Kidney epithelial cell (primary cell): ENCODE measurements at regions not wholly inside any gene's neighbourhood (a gene's known extent, or its start where the extent isn't known, plus 50 kb on each side); places are given as distances from the start of the nearest gene placed in this dataset.
A peak's percentile ranks its signal among the peaks of the same experiment; 100 is the strongest.

Experiments
- DNase-seq: peaks from one replicate; pipeline ENCODE4 v3.0.0-alpha.2; 2010; ENCODE audit warnings: low read depth
- H3K27me3 ChIP-seq: 2 replicates; pipeline ENCODE4 v1.6.0; 2011; ENCODE audit warnings: low read length; ENCODE audit not compliant: control insufficient read depth, insufficient read depth
- H3K36me3 ChIP-seq: 2 replicates; pipeline ENCODE4 v1.5.1; 2011; ENCODE audit warnings: low read length; ENCODE audit not compliant: control insufficient read depth, insufficient read depth
- H3K4me3 ChIP-seq: 2 replicates; pipeline ENCODE4 v1.5.1; 2011; ENCODE audit warnings: low read depth, mild to moderate bottlenecking, control low read depth, low read length
- CTCF ChIP-seq: IDR thresholded peaks from 2 replicates; pipeline ENCODE4 v1.5.1; 2011; ENCODE audit warnings: mild to moderate bottlenecking, moderate library complexity, low read length, control low read depth, inconsistent platforms; ENCODE audit not compliant: insufficient read depth, poor library complexity, severe bottlenecking

GRCh38 chr6:12577124-12577850, 139.3 kb upstream of the PHACTR1 start:
- H3K4me3 ChIP-seq = no peak overlapping the region
- peak; percentile 76 for DNase-seq
- H3K27me3 ChIP-seq = no peaks in the 10 kb centered on the region
- no peak for TF ChIP-seq CTCF
- no peaks in the 10 kb centered on the region for H3K36me3 ChIP-seq

GRCh38 chr6:12578097-12578496, 138.5 kb upstream of the PHACTR1 start:
- no peaks in the 10 kb centered on the region for H3K36me3 ChIP-seq
- TF ChIP-seq CTCF = no peak
- no peaks in the 10 kb centered on the region for H3K27me3 ChIP-seq
- H3K4me3 ChIP-seq = no peak overlapping the region
- no peak for DNase-seq

GRCh38 chr6:12578751-12579150, 137.8 kb upstream of the PHACTR1 start:
- DNase-seq = no peak
- no peaks in the 10 kb centered on the region for H3K27me3 ChIP-seq
- no peak for TF ChIP-seq CTCF
- no peaks in the 10 kb centered on the region for H3K36me3 ChIP-seq
- no peak overlapping the region for H3K4me3 ChIP-seq

- no peak overlapping the region for H3K4me3 ChIP-seq
- no peak for DNase-seq
- H3K36me3 ChIP-seq = no peaks in the 10 kb centered on the region
- no peaks in the 10 kb centered on the region for H3K27me3 ChIP-seq
- TF ChIP-seq CTCF = no peak
Observed at GRCh38 chr6:12580290-12580689, 136.3 kb upstream of the PHACTR1 start.

- Histone ChIP-seq H3K4me3 (no peak overlapping the region), H3K27me3 (no peaks in the 10 kb centered on the region), H3K36me3 (no peaks in the 10 kb centered on the region)
- no peak for DNase-seq
- no peak for TF ChIP-seq CTCF
Observed at GRCh38 chr6:12582421-12583110, 134.0 kb upstream of the PHACTR1 start.
